SU-DHL-6 (cell line): ENCODE measurements at regions not wholly inside any gene's neighbourhood (a gene's known extent, or its start where the extent isn't known, plus 50 kb on each side); places are given as distances from the start of the nearest gene placed in this dataset.

Experiments used
- H2AFZ ChIP-seq: fragments of 200-600 bp; sonication (generic); 2 replicates; pipeline ENCODE4 v1.6.1; 2014; ENCODE audit warnings: low read depth, mild to moderate bottlenecking, moderate library complexity, mixed read lengths, antibody characterized with exemption, low read length; ENCODE audit not compliant: severe bottlenecking
- H3F3A ChIP-seq: fragments of 200-600 bp; shearing (Covaris generic); 2 replicates; pipeline ENCODE4 v1.6.0; 2016; ENCODE audit warnings: antibody characterized with exemption, mild to moderate bottlenecking; ENCODE audit not compliant: insufficient read depth
- H3K27ac ChIP-seq: fragments of 200-600 bp; sonication (generic); 2 replicates; pipeline ENCODE4 v1.5.1; 2016; ENCODE audit warnings: low read depth, mild to moderate bottlenecking, low read length, moderate library complexity, mixed read lengths
- H3K27me3 ChIP-seq: fragments of 200-600 bp; sonication (generic), shearing (Covaris generic); 2 replicates; pipeline ENCODE4 v1.6.0; 2014; ENCODE audit warnings: mild to moderate bottlenecking, low read length
- H3K36me3 ChIP-seq: fragments of 200-600 bp; sonication (generic); 2 replicates; pipeline ENCODE4 v1.6.1; 2014; ENCODE audit warnings: mild to moderate bottlenecking, low read length, mixed read lengths
- H3K4me2 ChIP-seq: fragments of 300-600, 200-600 bp; shearing (Covaris generic), sonication (generic); 2 replicates; pipeline ENCODE4 v1.6.0; 2014; ENCODE audit warnings: low read length, low read depth, mild to moderate bottlenecking; ENCODE audit not compliant: poor library complexity, severe bottlenecking
- H3K4me3 ChIP-seq: fragments of 200-600 bp; sonication (generic); 2 replicates; pipeline ENCODE4 v1.5.1; 2014; ENCODE audit warnings: antibody characterized with exemption, low read length, mild to moderate bottlenecking, mixed read lengths; ENCODE audit not compliant: insufficient read depth, poor library complexity, severe bottlenecking
- H3K79me2 ChIP-seq: fragments of 200-600 bp; sonication (generic); 2 replicates; pipeline ENCODE4 v1.6.1; 2014; ENCODE audit warnings: mild to moderate bottlenecking, low read length, moderate library complexity; ENCODE audit not compliant: insufficient read depth
- H3K9ac ChIP-seq: fragments of 200-600 bp; sonication (generic); 2 replicates; pipeline ENCODE4 v1.7.0; 2014; ENCODE audit warnings: mild to moderate bottlenecking, low read length
- H3K9me2 ChIP-seq: fragments of 200-600 bp; sonication (generic); replicated peaks from 2 replicates; pipeline ENCODE4 v1.6.1; 2014; ENCODE audit warnings: low read length; ENCODE audit not compliant: insufficient read depth
- H3K9me3 ChIP-seq: fragments of 200-600 bp; sonication (generic); 2 replicates; pipeline ENCODE4 v1.6.1; 2014; ENCODE audit warnings: low read length, mixed read lengths; ENCODE audit not compliant: insufficient read depth
- H4K20me1 ChIP-seq: fragments of 200-600 bp; sonication (generic); 2 replicates; pipeline ENCODE4 v1.6.1; 2014; ENCODE audit warnings: low read depth, mild to moderate bottlenecking, antibody characterized with exemption, low read length, moderate library complexity, mixed read lengths
- CTCF ChIP-seq: fragments of 200-600 bp; sonication (generic); IDR thresholded peaks from one replicate; pipeline ENCODE4 v1.5.1; 2017; ENCODE audit warnings: antibody characterized with exemption, mild to moderate bottlenecking, low read length, moderate library complexity; ENCODE audit not compliant: insufficient read depth, poor library complexity, severe bottlenecking
- EZH2phosphoT487 ChIP-seq: fragments of 200-600 bp; sonication (generic), shearing (Covaris generic); conservative IDR thresholded peaks from 2 replicates; pipeline ENCODE4 v1.6.1; 2018; ENCODE audit warnings: mild to moderate bottlenecking, antibody characterized with exemption, low read length, moderate library complexity, mixed read lengths

- Histone ChIP-seq H3K9me3 (no peaks in the 10 kb centered on the region), H2AFZ (no peak overlapping the region), H3K27ac (no peak overlapping the region), H3K9ac (no peak overlapping the region), H3K36me3 (no peaks in the 10 kb centered on the region), H3K4me3 (no peak overlapping the region), H3K79me2 (no peaks in the 10 kb centered on the region), H3K27me3 (no peaks in the 10 kb centered on the region), H3K9me2 (no peaks in the 10 kb centered on the region), H3K4me2 (no peak overlapping the region), H3F3A (no peaks in the 10 kb centered on the region), H4K20me1 (no peaks in the 10 kb centered on the region)
- TF ChIP-seq EZH2phosphoT487 (no peak), CTCF (no peak)
These were observed 56.2 kb upstream of the LRRTM4 start for GRCh38 chr2:77578354-77578753.

DNA sequence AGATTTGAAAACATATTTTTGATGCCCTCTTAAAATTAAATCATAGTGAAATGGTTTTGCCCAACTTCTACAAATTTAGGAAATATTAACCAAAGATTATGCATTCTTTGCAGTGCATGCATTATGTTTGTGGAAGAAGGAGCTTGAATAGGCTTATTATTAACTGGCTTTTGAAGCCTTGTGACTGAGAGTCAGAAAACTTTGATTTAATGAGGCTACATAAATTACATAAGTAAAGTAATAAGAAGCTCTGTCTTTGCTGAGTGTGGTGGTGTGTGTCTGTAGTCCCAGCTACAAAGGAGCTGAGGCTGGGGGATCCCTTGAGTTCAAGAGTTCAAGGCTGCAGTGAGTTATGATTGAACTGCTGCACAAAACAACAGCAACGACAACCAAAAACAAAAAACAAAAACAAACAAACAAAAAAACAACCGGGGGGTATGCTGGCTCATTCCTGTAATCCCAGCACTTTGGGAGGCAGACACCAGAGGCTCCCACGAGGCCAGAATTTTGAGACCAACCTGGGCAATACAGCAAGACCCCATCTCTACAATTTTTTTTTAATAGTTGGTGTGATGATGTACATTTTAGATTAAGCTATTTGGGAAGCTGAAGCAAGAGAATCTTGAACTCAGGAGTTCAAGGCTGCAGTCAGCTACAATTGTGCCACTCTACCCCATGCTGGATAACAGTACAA, 57.0 kb upstream of the LRRTM4 start:
- H3K4me2 ChIP-seq = no peak overlapping the region
- H3F3A ChIP-seq = no peaks in the 10 kb centered on the region
- no peaks in the 10 kb centered on the region for H3K36me3 ChIP-seq
- H2AFZ ChIP-seq = no peak overlapping the region
- TF ChIP-seq CTCF = no peak
- no peak for TF ChIP-seq EZH2phosphoT487
- H3K9ac ChIP-seq = no peak overlapping the region
- H3K9me2 ChIP-seq = no peaks in the 10 kb centered on the region
- no peak overlapping the region for H3K27ac ChIP-seq
- H3K9me3 ChIP-seq = no peaks in the 10 kb centered on the region
- no peak overlapping the region for H3K4me3 ChIP-seq
- H4K20me1 ChIP-seq = no peaks in the 10 kb centered on the region
- no peaks in the 10 kb centered on the region for H3K79me2 ChIP-seq
- H3K27me3 ChIP-seq = no peaks in the 10 kb centered on the region

- no peak overlapping the region for H3K27ac ChIP-seq
- no peak overlapping the region for H3K4me2 ChIP-seq
- no peak overlapping the region for H3K9ac ChIP-seq
- H2AFZ ChIP-seq = no peak overlapping the region
- H3K4me3 ChIP-seq = no peak overlapping the region
- no peaks in the 10 kb centered on the region for H3K9me3 ChIP-seq
- TF ChIP-seq EZH2phosphoT487 (no peak), CTCF (no peak)
- no peaks in the 10 kb centered on the region for H4K20me1 ChIP-seq
- no peaks in the 10 kb centered on the region for H3K9me2 ChIP-seq
- H3F3A ChIP-seq = no peaks in the 10 kb centered on the region
- H3K27me3 ChIP-seq = no peaks in the 10 kb centered on the region
- no peaks in the 10 kb centered on the region for H3K36me3 ChIP-seq
- no peaks in the 10 kb centered on the region for H3K79me2 ChIP-seq
These were observed 66.3 kb upstream of the LRRTM4 start for GRCh38 chr2:77588438-77588837.
